DMS153 (cell line): ENCODE measurements at regions not wholly inside any gene's neighbourhood (a gene's known extent, or its start where the extent isn't known, plus 50 kb on each side); places are given as distances from the start of the nearest gene placed in this dataset.

Experiments
- DNase-seq: peaks from one replicate; lab custom pipeline; 2025; lab: John Stamatoyannopoulos, UW

- no peak for DNase-seq
Observed at GRCh38 chr12:127358888-127359287, 908.1 kb upstream of the TMEM132C start.

DNA sequence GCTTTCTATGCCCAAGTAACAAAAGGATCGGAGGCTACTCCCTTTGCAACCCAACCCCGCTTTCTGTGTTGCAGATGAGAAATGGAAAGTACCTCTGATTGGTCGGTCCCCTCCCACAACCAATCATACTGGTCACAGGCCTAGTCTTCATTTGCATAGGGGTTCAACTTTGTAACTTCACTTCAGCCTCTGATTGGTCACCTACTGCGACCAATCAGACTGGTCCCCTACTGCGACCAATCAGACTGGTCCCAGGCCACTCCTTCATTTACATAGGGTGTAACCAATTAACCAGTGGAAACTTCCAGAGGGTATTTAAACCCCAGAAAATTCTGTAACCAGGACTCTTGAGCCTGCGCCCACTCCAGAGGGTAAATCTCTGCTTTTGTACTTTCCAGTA lies 906.4 kb upstream of the TMEM132C start:
- DNase-seq, result no peak

DNA sequence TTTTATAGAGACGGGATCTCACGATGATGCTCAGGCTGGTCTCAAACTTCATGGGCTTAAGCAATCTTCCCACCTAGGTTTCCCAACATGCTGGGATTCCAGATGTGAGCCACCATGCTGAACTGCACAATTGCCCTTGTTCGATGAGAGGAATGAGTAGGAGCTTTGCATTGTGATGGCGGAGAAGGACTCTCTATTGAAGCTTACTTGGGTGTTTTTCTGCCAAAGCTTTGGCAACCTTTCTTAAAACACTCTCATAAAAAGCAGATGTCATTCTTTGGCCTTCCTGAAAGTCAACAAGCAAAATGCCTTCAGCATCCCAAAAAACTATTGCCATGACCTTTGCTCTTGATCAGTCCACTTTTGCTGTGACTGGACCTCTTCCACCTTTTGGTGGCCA lies 904.8 kb upstream of the TMEM132C start:
- no peak for DNase-seq

- no peak for DNase-seq
Observed at GRCh38 chr12:127363392-127363791, 903.6 kb upstream of the TMEM132C start.

DNA sequence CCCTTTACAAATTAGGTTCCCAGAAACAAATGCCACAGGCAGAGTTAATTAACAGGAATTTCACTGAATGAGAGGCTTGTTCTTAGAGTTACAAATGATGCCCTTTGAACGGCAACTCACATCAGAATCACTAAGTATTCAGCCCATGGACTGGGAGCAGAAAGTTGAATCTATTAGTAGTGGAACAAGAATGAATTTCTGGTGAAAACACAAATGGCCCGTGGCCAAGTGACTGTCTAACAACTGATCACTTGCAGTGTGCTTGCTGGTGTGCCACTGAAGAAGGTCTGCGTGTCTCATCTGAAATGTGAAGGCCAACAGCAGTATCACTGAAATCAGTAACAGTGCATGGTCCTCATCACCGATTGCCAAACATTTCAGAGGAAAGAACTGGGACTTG lies 893.4 kb upstream of the TMEM132C start:
- no peak for DNase-seq

DNA sequence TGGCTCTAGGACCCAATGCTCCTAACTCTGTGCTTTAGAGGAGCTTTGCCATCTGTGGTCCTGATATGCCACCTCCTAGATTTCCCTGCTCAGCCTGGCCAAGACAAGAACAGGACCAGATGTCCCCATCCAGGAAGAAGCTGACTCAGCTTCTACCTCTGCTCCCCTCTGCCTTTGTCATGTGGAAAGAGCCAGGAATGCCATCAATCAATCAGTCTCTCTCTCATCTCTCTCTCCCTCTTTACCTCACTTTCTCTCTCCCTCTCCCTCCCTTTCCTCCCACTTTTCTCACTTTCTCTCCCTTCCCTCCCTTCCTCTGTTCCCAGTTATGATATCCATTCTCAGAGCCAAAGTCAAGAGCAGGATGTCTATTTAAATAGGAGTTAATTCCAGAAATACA lies 892.5 kb upstream of the TMEM132C start:
- DNase-seq, result no peak

- DNase-seq, result peak; percentile 63
Observed at GRCh38 chr12:127381043-127381668, 885.8 kb upstream of the TMEM132C start.

GRCh38 chr12:127381681-127382080 lies 885.3 kb upstream of the TMEM132C start:
- DNase-seq, result no peak

- no peak for DNase-seq
Observed at GRCh38 chr12:127383281-127383680, 883.7 kb upstream of the TMEM132C start.

DNA sequence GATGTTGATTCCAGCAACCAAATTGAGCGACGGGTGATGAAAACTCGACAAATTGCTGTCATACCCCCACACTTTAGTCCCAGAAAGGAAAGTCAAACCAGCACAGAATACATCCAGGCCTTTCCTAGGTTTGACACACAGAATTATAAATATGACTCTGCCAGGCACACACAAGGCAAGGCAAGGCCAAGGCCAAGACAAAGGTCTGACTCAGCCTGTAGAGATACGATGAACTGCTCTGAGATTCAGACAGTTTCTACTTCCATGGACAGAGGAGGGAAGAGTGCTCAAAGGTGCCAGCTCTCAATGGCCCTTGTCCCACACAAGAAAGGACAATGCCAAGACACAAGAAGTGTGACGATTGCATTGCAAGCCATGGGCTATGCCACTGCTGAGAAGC lies 880.2 kb upstream of the TMEM132C start:
- no peak for DNase-seq

GRCh38 chr12:127388985-127389384 lies 878.0 kb upstream of the TMEM132C start:
- no peak for DNase-seq

DNA sequence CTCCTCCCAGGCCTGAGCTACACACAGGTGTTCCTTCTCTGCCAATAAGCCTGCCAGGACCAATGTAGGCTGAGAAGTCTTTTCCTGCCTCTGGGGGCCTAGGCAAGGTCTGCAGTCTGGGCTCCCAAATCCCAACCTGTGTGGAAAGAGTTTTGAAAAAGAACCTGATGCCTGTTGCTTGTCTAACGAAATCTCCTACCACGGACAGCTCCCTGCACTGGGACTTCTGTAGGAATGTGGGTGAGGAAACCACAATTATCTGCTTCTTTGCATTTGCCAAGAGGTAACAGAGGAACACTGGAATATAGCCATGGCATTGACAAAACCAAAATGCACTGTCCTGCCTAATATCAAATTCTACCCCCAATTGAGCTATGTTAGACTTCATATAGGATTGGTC lies 877.0 kb upstream of the TMEM132C start:
- no peak for DNase-seq

GRCh38 chr12:127393465-127393864 lies 873.5 kb upstream of the TMEM132C start:
- DNase-seq, result no peak

- no peak for DNase-seq
Observed at GRCh38 chr12:127393896-127394295, 873.1 kb upstream of the TMEM132C start.

GRCh38 chr12:127396734-127397133 lies 870.2 kb upstream of the TMEM132C start:
- no peak for DNase-seq

DNA sequence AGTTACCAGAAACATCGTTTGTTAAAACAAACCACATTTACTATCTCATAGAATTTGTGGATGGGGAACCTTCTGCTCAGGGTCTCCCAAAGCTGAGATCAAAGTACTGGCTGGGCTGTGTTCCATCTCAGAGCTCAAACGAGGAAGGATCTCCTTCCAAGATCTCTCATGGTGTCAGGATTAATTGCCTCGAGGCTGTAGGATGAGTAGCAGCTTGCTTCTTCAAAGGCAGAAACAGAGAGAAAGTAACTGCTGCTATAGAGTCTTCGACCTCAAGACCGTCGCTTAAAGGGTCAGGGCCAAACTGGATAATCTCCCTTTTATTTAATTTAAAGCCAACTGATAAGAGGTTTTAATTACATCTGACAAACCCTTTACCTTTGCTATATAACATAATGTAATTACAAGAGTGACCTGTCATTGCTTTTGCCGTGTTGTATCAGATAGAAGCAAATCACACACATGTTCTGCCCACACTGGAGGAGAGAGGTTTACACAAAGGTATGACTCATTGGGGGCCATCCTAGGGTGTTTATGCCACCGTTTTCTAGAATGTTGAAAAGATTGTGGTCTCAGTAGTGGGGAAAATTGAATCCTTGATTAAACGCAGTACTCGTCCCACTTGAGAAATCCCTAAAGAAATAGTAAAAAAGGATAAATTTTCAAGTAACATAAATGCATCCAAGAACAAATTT lies 868.8 kb upstream of the TMEM132C start:
- DNase-seq, result no peak

DNA sequence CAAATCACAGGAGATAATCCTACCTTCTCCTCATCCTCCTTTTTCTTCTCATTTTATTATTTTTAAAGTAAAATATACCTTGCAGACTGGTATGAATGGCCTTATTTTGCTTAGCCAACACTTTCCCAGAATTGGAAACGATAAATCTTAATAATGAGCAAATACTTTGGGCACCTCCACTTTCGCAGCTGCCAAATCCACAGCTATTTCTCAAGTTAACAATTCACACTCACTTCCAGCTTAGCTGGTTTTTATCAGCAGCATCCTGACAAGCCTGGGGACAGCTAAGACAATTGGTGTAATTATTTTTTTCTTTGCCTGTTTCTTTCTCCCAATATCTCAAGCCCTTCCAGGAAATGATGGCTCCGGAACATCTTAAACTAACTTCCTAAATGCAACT lies 867.5 kb upstream of the TMEM132C start:
- DNase-seq, result no peak

GRCh38 chr12:127400221-127400620 lies 866.7 kb upstream of the TMEM132C start:
- no peak for DNase-seq

- DNase-seq, result no peak
Observed at GRCh38 chr12:127401005-127401404, 866.0 kb upstream of the TMEM132C start.

- DNase-seq, result no peak
Observed at GRCh38 chr12:127401536-127401935, 865.4 kb upstream of the TMEM132C start.

GRCh38 chr12:127411166-127411915 lies 855.6 kb upstream of the TMEM132C start:
- no peak for DNase-seq

GRCh38 chr12:127411981-127412380 lies 855.0 kb upstream of the TMEM132C start:
- no peak for DNase-seq

GRCh38 chr12:127412866-127413265 lies 854.1 kb upstream of the TMEM132C start:
- DNase-seq, result no peak
